ENCODE measurements at regions not wholly inside any gene's neighbourhood (a gene's known extent, or its start where the extent isn't known, plus 50 kb on each side); places are given as distances from the start of the nearest gene placed in this dataset.

DNA sequence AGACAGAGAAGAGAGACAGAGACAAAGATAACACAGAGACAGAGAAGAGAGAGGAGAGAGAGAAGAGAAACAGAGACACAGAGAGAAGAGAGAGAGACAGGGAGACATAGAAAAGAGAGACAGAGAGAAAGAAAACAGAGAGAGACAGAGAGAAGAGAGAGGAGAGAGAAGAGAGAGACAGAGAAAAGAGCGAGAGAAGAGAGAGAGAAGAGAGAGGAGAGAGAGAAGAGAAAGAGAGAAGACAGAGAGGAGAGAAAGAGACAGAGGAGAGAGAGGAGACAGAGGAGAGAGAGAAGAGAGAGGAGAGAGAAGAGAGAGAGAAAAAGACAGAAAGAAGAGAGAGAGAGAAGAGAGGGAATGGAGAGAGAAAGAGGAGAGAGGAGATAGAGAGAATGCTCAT, 601.1 kb upstream of the PRKX start (continued):
- TF ChIP-seq, protein P1, sequence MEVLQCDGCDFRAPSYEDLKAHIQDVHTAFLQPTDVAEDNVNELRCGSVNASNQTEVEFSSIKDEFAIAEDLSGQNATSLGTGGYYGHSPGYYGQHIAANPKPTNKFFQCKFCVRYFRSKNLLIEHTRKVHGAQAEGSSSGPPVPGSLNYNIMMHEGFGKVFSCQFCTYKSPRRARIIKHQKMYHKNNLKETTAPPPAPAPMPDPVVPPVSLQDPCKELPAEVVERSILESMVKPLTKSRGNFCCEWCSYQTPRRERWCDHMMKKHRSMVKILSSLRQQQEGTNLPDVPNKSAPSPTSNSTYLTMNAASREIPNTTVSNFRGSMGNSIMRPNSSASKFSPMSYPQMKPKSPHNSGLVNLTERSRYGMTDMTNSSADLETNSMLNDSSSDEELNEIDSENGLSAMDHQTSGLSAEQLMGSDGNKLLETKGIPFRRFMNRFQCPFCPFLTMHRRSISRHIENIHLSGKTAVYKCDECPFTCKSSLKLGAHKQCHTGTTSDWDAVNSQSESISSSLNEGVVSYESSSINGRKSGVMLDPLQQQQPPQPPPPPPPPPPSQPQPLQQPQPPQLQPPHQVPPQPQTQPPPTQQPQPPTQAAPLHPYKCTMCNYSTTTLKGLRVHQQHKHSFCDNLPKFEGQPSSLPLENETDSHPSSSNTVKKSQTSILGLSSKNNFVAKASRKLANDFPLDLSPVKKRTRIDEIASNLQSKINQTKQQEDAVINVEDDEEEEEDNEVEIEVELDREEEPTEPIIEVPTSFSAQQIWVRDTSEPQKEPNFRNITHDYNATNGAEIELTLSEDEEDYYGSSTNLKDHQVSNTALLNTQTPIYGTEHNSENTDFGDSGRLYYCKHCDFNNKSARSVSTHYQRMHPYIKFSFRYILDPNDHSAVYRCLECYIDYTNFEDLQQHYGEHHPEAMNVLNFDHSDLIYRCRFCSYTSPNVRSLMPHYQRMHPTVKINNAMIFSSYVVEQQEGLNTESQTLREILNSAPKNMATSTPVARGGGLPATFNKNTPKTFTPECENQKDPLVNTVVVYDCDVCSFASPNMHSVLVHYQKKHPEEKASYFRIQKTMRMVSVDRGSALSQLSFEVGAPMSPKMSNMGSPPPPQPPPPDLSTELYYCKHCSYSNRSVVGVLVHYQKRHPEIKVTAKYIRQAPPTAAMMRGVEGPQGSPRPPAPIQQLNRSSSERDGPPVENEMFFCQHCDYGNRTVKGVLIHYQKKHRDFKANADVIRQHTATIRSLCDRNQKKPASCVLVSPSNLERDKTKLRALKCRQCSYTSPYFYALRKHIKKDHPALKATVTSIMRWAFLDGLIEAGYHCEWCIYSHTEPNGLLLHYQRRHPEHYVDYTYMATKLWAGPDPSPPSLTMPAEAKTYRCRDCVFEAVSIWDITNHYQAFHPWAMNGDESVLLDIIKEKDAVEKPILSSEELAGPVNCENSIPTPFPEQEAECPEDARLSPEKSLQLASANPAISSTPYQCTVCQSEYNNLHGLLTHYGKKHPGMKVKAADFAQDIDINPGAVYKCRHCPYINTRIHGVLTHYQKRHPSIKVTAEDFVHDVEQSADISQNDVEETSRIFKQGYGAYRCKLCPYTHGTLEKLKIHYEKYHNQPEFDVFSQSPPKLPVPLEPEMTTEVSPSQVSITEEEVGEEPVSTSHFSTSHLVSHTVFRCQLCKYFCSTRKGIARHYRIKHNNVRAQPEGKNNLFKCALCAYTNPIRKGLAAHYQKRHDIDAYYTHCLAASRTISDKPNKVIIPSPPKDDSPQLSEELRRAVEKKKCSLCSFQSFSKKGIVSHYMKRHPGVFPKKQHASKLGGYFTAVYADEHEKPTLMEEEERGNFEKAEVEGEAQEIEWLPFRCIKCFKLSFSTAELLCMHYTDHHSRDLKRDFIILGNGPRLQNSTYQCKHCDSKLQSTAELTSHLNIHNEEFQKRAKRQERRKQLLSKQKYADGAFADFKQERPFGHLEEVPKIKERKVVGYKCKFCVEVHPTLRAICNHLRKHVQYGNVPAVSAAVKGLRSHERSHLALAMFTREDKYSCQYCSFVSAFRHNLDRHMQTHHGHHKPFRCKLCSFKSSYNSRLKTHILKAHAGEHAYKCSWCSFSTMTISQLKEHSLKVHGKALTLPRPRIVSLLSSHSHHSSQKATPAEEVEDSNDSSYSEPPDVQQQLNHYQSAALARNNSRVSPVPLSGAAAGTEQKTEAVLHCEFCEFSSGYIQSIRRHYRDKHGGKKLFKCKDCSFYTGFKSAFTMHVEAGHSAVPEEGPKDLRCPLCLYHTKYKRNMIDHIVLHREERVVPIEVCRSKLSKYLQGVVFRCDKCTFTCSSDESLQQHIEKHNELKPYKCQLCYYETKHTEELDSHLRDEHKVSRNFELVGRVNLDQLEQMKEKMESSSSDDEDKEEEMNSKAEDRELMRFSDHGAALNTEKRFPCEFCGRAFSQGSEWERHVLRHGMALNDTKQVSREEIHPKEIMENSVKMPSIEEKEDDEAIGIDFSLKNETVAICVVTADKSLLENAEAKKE (CRISPR knock-in tag; IDR thresholded peaks at IDR 0.05) = no peak
- TF ChIP-seq CREB1 (CRISPR knock-in tag; IDR thresholded peaks at IDR 0.05; ENCODE audit: low read depth) (no peak), NANOG (IDR thresholded peaks at IDR 0.05; ENCODE audit: borderline replicate concordance) (no peak), EZH2 (IDR thresholded peaks at IDR 0.05; ENCODE audit: low read depth, unreplicated experiment) (no peak)
- TF ChIP-seq, protein P2, sequence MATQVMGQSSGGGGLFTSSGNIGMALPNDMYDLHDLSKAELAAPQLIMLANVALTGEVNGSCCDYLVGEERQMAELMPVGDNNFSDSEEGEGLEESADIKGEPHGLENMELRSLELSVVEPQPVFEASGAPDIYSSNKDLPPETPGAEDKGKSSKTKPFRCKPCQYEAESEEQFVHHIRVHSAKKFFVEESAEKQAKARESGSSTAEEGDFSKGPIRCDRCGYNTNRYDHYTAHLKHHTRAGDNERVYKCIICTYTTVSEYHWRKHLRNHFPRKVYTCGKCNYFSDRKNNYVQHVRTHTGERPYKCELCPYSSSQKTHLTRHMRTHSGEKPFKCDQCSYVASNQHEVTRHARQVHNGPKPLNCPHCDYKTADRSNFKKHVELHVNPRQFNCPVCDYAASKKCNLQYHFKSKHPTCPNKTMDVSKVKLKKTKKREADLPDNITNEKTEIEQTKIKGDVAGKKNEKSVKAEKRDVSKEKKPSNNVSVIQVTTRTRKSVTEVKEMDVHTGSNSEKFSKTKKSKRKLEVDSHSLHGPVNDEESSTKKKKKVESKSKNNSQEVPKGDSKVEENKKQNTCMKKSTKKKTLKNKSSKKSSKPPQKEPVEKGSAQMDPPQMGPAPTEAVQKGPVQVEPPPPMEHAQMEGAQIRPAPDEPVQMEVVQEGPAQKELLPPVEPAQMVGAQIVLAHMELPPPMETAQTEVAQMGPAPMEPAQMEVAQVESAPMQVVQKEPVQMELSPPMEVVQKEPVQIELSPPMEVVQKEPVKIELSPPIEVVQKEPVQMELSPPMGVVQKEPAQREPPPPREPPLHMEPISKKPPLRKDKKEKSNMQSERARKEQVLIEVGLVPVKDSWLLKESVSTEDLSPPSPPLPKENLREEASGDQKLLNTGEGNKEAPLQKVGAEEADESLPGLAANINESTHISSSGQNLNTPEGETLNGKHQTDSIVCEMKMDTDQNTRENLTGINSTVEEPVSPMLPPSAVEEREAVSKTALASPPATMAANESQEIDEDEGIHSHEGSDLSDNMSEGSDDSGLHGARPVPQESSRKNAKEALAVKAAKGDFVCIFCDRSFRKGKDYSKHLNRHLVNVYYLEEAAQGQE (IDR thresholded peaks at IDR 0.05; ENCODE audit: unreplicated experiment) = no peak

DNA sequence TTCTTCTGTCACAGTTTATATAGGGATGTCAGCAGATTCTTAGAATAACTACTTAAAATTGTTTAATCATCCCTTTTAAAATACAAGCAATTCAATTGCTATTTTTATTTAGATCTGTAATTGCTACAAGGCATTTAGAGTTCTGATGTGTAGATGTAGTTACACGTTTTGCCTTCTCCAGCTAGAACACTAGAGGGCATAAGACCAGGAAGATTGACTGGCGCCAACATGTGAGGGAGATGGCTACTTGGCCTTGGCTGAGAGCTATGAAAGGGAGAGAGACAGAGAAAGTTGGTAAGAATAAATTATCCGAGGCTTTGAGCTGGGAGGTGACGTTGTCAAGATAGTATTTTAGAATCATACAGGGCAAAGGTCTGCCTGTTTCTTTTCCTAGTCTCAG, 563.7 kb upstream of the PRKX start:
- Histone ChIP-seq H3K79me2 (replicated peaks; ENCODE audit: insufficient read depth) (no peaks in the 10 kb centered on the region), H3K4me3 (no peak overlapping the region), H3K27me3 (ENCODE audit: insufficient read depth) (no peaks in the 10 kb centered on the region), H3K4me1 (ENCODE audit: insufficient read depth) (no peaks in the 10 kb centered on the region), H3K27ac (ENCODE audit: low read depth) (no peak overlapping the region), H3K36me3 (ENCODE audit: insufficient read depth) (no peaks in the 10 kb centered on the region), H4K20me1 (replicated peaks; ENCODE audit: insufficient read depth) (no peaks in the 10 kb centered on the region), H3K4me2 (no peak overlapping the region), H3K9me2 (ENCODE audit: insufficient read depth) (no peaks in the 10 kb centered on the region), H3F3A (replicated peaks; ENCODE audit: low read depth) (no peaks in the 10 kb centered on the region), H2AFZ (no peak overlapping the region)
- no peak for ATAC-seq
- Mint-ChIP-seq H3K27ac (no peak overlapping the region), H3K9me3 (peaks cover 18% of the 10 kb centered on the region; the same call in 2 of the 3 replicates), H3K4me1 (no peaks in the 10 kb centered on the region), H3K27me3 (ENCODE audit: insufficient read depth, low read depth, poor library complexity) (no peaks in the 10 kb centered on the region), H3K36me3 (ENCODE audit: low read depth) (peaks cover 16% of the 10 kb centered on the region), H3K4me3 (no peak overlapping the region)
- DNase-seq (ENCODE audit: low spot score) = peak; percentile 27
- TF ChIP-seq, protein P3, sequence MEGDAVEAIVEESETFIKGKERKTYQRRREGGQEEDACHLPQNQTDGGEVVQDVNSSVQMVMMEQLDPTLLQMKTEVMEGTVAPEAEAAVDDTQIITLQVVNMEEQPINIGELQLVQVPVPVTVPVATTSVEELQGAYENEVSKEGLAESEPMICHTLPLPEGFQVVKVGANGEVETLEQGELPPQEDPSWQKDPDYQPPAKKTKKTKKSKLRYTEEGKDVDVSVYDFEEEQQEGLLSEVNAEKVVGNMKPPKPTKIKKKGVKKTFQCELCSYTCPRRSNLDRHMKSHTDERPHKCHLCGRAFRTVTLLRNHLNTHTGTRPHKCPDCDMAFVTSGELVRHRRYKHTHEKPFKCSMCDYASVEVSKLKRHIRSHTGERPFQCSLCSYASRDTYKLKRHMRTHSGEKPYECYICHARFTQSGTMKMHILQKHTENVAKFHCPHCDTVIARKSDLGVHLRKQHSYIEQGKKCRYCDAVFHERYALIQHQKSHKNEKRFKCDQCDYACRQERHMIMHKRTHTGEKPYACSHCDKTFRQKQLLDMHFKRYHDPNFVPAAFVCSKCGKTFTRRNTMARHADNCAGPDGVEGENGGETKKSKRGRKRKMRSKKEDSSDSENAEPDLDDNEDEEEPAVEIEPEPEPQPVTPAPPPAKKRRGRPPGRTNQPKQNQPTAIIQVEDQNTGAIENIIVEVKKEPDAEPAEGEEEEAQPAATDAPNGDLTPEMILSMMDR (conservative IDR thresholded peaks at IDR 0.05; ENCODE audit: low read depth in 2 of 2) = peak; percentile 53 to 63
